BJ (cell line): ENCODE measurements at regions not wholly inside any gene's neighbourhood (a gene's known extent, or its start where the extent isn't known, plus 50 kb on each side); places are given as distances from the start of the nearest gene placed in this dataset.

Experiments
- CTCF ChIA-PET: fragments of 350-600 bp; formaldehyde crosslinking; extraction: SDS; loops from one replicate; lab custom pipeline; 2021; ENCODE audit warnings: antibody characterized with exemption, inconsistent platforms; lab: Yijun Ruan, JAX
- POLR2A ChIA-PET: fragments of 300-600 bp; sonication (Branson Sonifier 250); formaldehyde crosslinking; extraction: SDS; loops from one replicate; lab custom pipeline; 2021; ENCODE audit warnings: antibody characterized with exemption; lab: Charles Lee
- DNase-seq: peaks from one replicate; pipeline ENCODE4 v3.0.0-alpha.2; 2011; ENCODE audit warnings: low read depth
- H3K27me3 ChIP-seq: 2 replicates; pipeline ENCODE4 v1.6.0; 2011; ENCODE audit warnings: low read length; ENCODE audit not compliant: control insufficient read depth, insufficient read depth
- H3K36me3 ChIP-seq: 2 replicates; pipeline ENCODE4 v1.5.1; 2011; ENCODE audit warnings: low read length; ENCODE audit not compliant: control insufficient read depth, insufficient read depth
- H3K4me3 ChIP-seq: 2 replicates; pipeline ENCODE4 v1.5.1; 2011; ENCODE audit warnings: low read depth, mild to moderate bottlenecking, control low read depth, low read length
- CTCF ChIP-seq: IDR thresholded peaks from 2 replicates; pipeline ENCODE4 v1.5.1; 2011; ENCODE audit warnings: low read depth, mild to moderate bottlenecking, control low read depth, inconsistent platforms, low read length, moderate library complexity; ENCODE audit not compliant: insufficient read depth

GRCh38 chr18:29184654-29185053, 1007.7 kb upstream of the CDH2 start:
- H3K27me3 ChIP-seq, result no peaks in the 10 kb centered on the region
- CTCF ChIA-PET, result interaction anchor here (0.6 to 1.3 kb wide), 3 partner anchors 43 to 223 kb away, joined by 3 read pairs; no protein-coding TSS in a partner anchor
- POLR2A ChIA-PET, result no interaction called here

DNA sequence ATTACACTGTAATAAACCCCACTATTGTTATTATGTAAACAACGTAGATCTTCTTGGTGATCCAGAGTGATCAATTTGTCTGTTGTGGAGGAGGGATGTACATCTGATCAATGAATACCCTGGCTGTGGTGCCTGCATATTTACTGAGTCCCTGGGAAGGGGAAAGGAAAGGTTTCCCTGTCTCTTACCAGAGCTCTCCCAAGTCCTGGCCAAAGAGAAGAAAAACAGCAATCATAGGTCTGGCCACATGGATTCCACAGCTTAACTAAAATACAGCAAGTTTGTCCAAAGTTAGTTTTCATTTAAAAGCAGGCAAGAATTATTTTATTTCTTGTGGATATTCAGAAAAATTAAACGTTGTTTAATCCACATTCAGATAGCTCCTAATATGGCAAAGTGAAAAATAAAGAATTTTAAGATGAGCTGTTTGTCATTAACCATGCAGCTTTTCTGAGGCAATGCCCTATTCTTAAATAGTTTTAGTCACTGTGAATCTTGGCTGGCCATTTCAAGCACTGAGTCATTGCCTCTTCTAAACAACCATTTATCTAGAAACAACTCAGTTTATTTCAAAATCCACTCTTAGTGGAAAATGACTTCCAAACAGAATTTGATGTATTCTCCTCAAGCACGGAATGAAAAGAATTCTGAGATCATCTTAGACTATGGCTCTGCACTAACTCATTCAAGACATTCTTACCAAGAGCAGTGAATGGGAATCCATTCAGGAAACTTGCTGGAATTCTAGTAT, 1004.4 kb upstream of the CDH2 start:
- CTCF ChIA-PET, result interaction anchor here (0.9 to 1.9 kb wide), 2 partner anchors 9 to 10 kb away, joined by 4 to 10 read pairs; no protein-coding TSS in a partner anchor
- H3K4me3 ChIP-seq, result no peak overlapping the region
- no peak for TF ChIP-seq CTCF
- POLR2A ChIA-PET, result interaction anchor here (0.6 to 0.7 kb wide), 3 partner anchors 22 to 236 kb away, joined by 3 to 15 read pairs (median 3); no protein-coding TSS in a partner anchor
- no peaks in the 10 kb centered on the region for H3K27me3 ChIP-seq
- H3K36me3 ChIP-seq, result no peaks in the 10 kb centered on the region
- peak; percentile 97 for DNase-seq

More at GRCh38 chr18:29184654-29185053, 1007.7 kb upstream of the CDH2 start:
- no peaks in the 10 kb centered on the region for H3K36me3 ChIP-seq
- H3K4me3 ChIP-seq, result no peak overlapping the region
- DNase-seq, result no peak
- no peak for TF ChIP-seq CTCF

DNA sequence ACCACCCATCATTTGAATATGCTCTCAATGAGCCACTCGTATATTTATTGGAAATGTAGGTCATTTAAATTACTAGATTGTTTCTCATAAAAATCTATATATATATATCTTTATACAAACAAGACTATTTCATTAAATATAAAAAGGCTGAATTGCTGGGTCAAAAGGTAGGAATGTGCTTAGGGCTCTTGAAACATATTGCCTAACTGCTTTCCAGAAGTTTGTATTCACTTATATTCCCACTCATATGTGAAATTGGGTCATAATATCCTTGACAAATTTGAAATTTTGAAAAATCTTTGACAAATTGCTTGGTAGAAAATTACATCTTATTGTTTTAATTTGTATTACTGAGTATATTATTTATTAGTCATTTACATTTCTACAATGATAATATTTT, 999.8 kb upstream of the CDH2 start:
- no peak for TF ChIP-seq CTCF
- Histone ChIP-seq H3K36me3 (no peaks in the 10 kb centered on the region), H3K27me3 (no peaks in the 10 kb centered on the region), H3K4me3 (no peak overlapping the region)
- CTCF ChIA-PET, result no interaction called here
- no peak for DNase-seq
- POLR2A ChIA-PET, result no interaction called here

DNA sequence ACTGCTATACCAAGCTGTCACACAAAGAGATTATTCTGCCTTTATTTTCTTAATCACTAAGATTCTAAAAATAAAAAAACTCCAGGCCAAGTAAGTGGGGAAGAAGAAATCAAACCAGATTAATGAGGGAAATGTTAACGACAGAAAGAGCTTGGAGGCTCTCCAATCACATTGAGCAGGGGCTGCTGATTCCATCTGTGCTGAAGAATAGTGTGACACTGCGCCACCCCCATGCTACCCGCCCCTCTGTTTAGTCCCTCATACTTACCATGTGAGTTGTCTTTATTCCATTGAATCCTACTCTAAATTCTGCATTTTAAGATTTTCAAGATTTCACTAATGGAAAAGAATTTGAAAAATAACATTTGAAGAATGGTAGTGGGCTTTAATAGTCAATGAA, 998.0 kb upstream of the CDH2 start:
- Histone ChIP-seq H3K4me3 (no peak overlapping the region), H3K27me3 (no peaks in the 10 kb centered on the region), H3K36me3 (no peaks in the 10 kb centered on the region)
- DNase-seq, result no peak
- CTCF ChIA-PET, result no interaction called here
- POLR2A ChIA-PET, result interaction anchor here (0.6 kb wide), 1 partner anchor 851 kb away, joined by 3 read pairs; no protein-coding TSS in a partner anchor
- no peak for TF ChIP-seq CTCF

- Histone ChIP-seq H3K4me3 (no peak overlapping the region), H3K27me3 (no peaks in the 10 kb centered on the region), H3K36me3 (no peaks in the 10 kb centered on the region)
- POLR2A ChIA-PET, result interaction anchor here (0.6 kb wide), 1 partner anchor 115 kb away, joined by 4 read pairs; no protein-coding TSS in a partner anchor
- no peak for TF ChIP-seq CTCF
- CTCF ChIA-PET, result interaction anchor here (1.7 kb wide), 1 partner anchor 8 kb away, joined by 4 read pairs; no protein-coding TSS in a partner anchor
- no peak for DNase-seq
These were observed 995.8 kb upstream of the CDH2 start for GRCh38 chr18:29172756-29173067.
